ENCODE measurements at regions not wholly inside any gene's neighbourhood (a gene's known extent, or its start where the extent isn't known, plus 50 kb on each side); places are given as distances from the start of the nearest gene placed in this dataset.

GRCh38 chr14:101049511-101049910 lies 146.0 kb upstream of the RTL1 start:
- no peak for TF ChIP-seq CTCF (IDR thresholded peaks at IDR 0.05)
- Histone ChIP-seq H3K4me2 (replicated peaks; ENCODE audit: extremely low read depth, low read length, poor library complexity, severe bottlenecking) (no peak overlapping the region), H3K4me3 (replicated peaks in 1 of 3; ENCODE audit: low read depth in 2 of 3, low read length in 3 of 3) (no peak overlapping the region), H3K27ac (ENCODE audit: low read depth in 1 of 2, low read length in 2 of 2) (no peak overlapping the region), H3K79me2 (ENCODE audit: insufficient read depth, low read length) (no peaks in the 10 kb centered on the region), H2AFZ (ENCODE audit: insufficient read depth, low read depth, low read length, poor library complexity, severe bottlenecking) (no peak overlapping the region), H3K9ac (ENCODE audit: insufficient read depth, low read length, poor library complexity, severe bottlenecking) (no peak overlapping the region), H3K36me3 (replicated peaks in 1 of 2; ENCODE audit: control insufficient read depth in 1 of 2, insufficient read depth in 2 of 2, low read length in 2 of 2) (no peaks in the 10 kb centered on the region), H3K9me3 (replicated peaks in 1 of 2; ENCODE audit: control insufficient read depth in 1 of 2, insufficient read depth in 1 of 2, low read length in 2 of 2) (peaks cover 0 to 8% of the 10 kb centered on the region in 2 donors), H4K20me1 (ENCODE audit: insufficient read depth, low read length) (no peaks in the 10 kb centered on the region), H3K27me3 (ENCODE audit: control insufficient read depth in 2 of 2, insufficient read depth in 2 of 2, low read length in 2 of 2) (no peaks in the 10 kb centered on the region), H3K4me1 (ENCODE audit: control insufficient read depth in 1 of 2, insufficient read depth in 2 of 2, low read length in 2 of 2) (no peaks in the 10 kb centered on the region)
- no peaks in the 10 kb centered on the region for H3K4me1 Mint-ChIP-seq
- 93% methylated on average over 8 of the region's 12 CpGs for WGBS (ENCODE audit: insufficient coverage)
- H3K27ac Mint-ChIP-seq, result no peak overlapping the region
- intact Hi-C loops (cut with micrococcal nuclease), result no loop called here
- peaks cover 0 to 17% (median 4%) of the 10 kb centered on the region in 7 donors for H3K9me3 Mint-ChIP-seq
- H3K4me3 Mint-ChIP-seq, result no peak overlapping the region
- peaks cover 0 to 2% (median 2%) of the 10 kb centered on the region in 3 donors for H3K27me3 Mint-ChIP-seq (ENCODE audit: low read depth in 3 of 3)
- no peak for DNase-seq
- no peaks in the 10 kb centered on the region for H3K36me3 Mint-ChIP-seq

DNA sequence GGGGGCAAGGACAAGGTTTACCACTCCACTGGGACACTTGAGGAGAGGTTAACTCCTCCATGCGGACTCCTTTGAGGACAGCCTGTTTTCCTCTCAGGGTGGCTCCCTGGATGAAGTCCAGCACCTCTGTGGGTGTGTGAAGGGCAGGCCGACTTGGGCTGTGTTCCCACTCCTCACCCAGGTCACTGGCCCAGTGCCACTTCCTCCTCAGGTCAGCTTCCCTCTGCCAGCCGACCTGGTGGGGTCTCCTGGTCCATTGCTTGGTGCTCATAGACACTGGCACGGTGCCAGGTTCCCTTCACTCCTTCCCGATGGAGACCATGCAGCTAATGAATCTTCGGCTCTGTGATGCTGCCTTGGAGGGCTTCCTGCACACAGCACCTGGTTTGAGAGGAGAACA lies 146.4 kb upstream of the RTL1 start:
- no peak overlapping the region for H3K27ac Mint-ChIP-seq

More for the DNA sequence above, 146.4 kb upstream of the RTL1 start:
- H3K36me3 ChIP-seq (replicated peaks in 1 of 2; ENCODE audit: control insufficient read depth in 1 of 2, insufficient read depth in 2 of 2, low read length in 2 of 2), result no peaks in the 10 kb centered on the region
- intact Hi-C loops (cut with micrococcal nuclease), result no loop called here
- TF ChIP-seq CTCF (IDR thresholded peaks at IDR 0.05), result no peak
- H3K9me3 ChIP-seq (replicated peaks in 1 of 2; ENCODE audit: control insufficient read depth in 1 of 2, insufficient read depth in 1 of 2, low read length in 2 of 2), result peaks cover 0 to 8% of the 10 kb centered on the region in 2 donors
- H3K27ac ChIP-seq (ENCODE audit: low read depth in 1 of 2, low read length in 2 of 2), result no peak overlapping the region
- H3K79me2 ChIP-seq (ENCODE audit: insufficient read depth, low read length), result no peaks in the 10 kb centered on the region
- H4K20me1 ChIP-seq (ENCODE audit: insufficient read depth, low read length), result no peaks in the 10 kb centered on the region
- WGBS (ENCODE audit: insufficient coverage), result 90% methylated on average over 3 of the region's 6 CpGs
- H3K4me1 Mint-ChIP-seq, result no peaks in the 10 kb centered on the region
- H3K36me3 Mint-ChIP-seq, result no peaks in the 10 kb centered on the region
- no peak overlapping the region for H3K9ac ChIP-seq (ENCODE audit: insufficient read depth, low read length, poor library complexity, severe bottlenecking)
- peaks cover 0 to 2% (median 2%) of the 10 kb centered on the region in 3 donors for H3K27me3 Mint-ChIP-seq (ENCODE audit: low read depth in 3 of 3)
- H3K27me3 ChIP-seq (ENCODE audit: control insufficient read depth in 2 of 2, insufficient read depth in 2 of 2, low read length in 2 of 2), result no peaks in the 10 kb centered on the region
- H3K4me3 ChIP-seq (replicated peaks in 1 of 3; ENCODE audit: low read depth in 2 of 3, low read length in 3 of 3), result no peak overlapping the region
- H2AFZ ChIP-seq (ENCODE audit: insufficient read depth, low read depth, low read length, poor library complexity, severe bottlenecking), result no peak overlapping the region
- H3K4me1 ChIP-seq (ENCODE audit: control insufficient read depth in 1 of 2, insufficient read depth in 2 of 2, low read length in 2 of 2), result no peaks in the 10 kb centered on the region
- H3K9me3 Mint-ChIP-seq, result peaks cover 0 to 21% (median 4%) of the 10 kb centered on the region in 7 donors
- H3K4me2 ChIP-seq (replicated peaks; ENCODE audit: extremely low read depth, low read length, poor library complexity, severe bottlenecking), result no peak overlapping the region
- no peak for DNase-seq
- no peak overlapping the region for H3K4me3 Mint-ChIP-seq

Data from CD14-positive monocyte (primary cell).